Hippocampal formation (tissue), 2 donors: ENCODE measurements at regions not wholly inside any gene's neighbourhood (a gene's known extent, or its start where the extent isn't known, plus 50 kb on each side); places are given as distances from the start of the nearest gene placed in this dataset.

Experiments
- DNase-seq, 2 donors: peaks; one replicate each; lab custom pipeline; 2025; lab: John Stamatoyannopoulos, UW

DNA sequence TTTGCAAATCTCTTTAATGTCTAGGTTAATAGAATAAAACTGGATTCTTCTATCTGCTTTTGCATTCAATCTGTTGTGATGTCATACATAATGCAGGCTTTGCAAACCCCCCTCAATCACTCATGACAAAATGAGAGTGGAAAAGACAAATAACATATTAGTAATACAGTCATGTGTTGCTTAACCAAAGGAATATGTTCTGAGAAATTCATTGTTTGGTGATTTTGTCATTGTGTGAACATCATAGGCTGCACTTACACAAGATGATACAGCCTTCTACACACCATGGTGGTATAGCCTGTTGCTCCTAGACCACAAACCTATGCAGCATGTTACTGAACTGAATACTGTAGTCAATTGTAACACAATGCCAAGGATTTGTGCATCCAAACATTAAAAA lies 87.3 kb upstream of the SEC61G start:
- DNase-seq, result no peak

DNA sequence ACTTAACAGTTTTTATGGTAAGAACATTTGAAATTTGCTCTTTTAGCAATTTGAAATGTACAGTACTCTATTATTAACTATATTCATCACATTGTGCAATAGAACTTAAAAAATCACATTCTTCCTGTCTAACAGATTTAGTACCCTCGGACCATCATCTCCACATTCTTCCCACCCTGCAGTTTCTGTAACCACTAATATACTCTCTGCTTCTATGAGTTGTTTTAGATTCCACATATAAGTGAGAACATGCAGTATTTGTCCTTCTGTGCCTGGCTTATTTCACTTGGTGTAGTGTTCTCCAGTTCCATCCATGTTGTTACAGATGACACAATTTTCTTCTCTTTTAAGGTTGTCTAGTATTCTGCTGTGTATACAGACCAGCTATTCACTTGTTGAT lies 88.9 kb upstream of the SEC61G start:
- DNase-seq, result no peak

DNA sequence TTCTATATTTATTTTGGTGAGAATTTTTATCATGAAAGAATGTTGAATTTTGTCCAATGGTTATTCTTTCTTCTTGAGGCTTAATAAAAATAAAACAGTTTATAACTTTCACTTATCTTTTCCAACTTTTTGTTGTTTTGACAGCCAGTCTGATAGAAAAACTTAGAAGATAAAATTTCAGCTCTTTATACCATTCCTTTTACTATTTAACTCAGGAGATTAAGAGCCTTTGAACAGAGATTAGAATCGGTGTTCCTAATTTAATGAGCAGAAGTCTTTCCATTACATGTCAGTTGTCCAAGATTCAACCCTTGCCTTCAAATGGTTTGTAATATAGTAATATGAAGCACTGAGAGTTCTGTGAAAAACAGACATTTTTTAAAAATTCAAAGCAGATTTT lies 97.8 kb upstream of the SEC61G start:
- no peak for DNase-seq

- no peak for DNase-seq
Observed at GRCh38 chr7:54857294-54857693, 98.3 kb upstream of the SEC61G start.

DNA sequence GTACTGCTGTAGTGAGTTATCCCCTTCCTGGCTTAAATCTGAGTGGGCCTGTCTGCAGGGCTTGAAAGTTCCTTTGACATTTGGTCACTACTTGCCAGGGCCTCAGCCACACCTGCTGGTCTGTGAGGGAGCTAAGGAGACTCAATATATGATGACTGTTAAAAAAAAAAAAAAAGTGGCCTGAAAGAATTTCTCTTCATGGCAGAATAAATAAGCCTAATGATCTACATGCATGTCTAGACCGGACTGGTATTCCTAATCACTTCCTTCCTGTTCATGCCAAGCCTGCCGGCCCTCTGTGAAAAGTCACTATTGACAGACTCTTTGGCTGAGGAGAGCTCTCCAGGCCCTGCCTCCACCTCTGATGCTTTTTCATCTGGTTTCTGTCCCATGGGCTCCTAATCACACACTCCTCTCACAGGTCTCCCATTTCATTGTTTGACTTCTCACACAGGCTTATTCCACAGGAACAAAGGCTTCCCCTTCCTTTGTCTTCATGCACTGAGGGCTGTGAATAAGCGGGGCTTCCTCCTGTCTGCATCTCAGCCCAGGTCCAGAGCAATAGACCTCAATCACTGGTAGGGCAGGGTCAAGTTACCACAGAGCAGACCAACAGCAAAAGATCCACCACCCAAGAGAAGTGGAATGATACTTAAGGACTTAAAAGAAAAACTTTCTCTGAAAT lies 99.1 kb upstream of the SEC61G start:
- DNase-seq, result no peak

DNA sequence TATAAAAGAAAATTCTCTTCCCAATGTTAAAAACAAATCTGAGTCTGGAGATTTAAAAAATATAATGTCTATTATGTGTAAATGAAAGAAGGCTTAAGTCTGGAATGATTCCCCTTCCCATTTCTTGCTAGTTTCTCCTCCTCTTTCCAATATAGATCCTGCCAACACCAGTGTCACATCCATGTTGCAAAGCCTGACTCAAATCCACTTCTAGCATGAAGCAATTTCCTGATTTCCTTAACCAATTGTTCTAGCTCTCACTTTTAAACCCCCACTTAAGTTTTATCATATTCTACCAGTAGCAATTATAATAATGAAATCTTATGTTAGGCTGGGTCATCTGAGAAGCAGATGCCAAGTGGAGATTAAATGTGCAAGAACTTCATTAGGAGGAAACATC lies 100.1 kb upstream of the SEC61G start:
- DNase-seq, result no peak

GRCh38 chr7:54859545-54859944 lies 100.5 kb upstream of the SEC61G start:
- DNase-seq, result no peak

DNA sequence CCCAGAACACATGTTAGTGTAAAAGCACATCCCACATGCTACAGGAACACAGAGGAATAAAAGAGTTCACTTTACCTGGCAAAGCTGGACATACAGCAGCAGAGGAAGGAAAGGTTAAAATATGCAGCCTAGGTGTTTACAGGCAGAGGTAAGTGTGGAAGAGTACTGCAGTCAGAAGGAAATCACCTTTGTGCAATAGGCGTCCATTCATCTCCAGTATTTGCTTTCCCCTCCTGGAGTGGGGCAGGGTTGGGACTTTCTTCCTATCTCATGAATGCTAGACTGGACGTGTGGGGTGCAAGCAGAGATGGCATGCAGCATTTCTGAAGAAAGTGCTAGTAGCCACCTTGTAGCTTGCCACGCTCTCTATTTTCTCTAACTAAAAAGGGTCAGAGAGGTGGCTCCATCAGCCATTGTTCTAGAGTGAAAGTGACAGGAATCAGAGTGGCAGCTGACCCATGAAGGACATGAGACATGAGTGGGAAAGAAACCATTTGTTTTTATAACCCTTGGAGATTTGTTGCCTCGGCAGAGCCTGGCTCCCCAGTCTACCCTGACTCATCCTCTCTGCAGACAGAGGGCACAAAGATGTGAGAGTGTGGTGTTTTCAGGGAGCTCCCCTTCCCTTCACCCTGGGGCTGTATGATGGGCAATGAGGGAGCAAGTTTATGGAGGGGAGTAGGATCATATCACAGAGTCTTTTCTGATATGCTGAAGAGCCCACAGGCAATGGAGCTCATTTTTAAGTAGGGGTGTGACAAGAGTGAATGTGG lies 101.2 kb upstream of the SEC61G start:
- DNase-seq, result no peak

DNA sequence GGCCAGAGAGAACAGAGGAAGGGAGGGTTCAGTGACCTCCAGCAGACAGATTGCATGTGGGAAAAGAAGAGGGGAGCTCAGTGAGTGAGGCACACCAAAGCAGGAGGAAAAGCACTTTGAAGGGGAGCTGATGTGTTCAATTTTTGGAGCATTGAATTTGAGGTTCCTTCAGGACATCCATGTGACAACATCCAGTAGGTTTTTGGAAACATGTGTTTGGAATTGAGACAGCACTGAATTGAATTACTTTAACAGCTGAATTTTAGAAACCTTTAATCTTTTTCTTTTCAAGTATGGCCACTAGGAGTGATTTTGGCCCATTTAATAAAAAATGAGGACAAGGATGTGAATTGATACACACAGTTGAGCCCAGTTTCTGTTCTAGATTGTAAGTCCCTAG lies 101.8 kb upstream of the SEC61G start:
- no peak for DNase-seq

- DNase-seq, result no peak
Observed at GRCh38 chr7:54864663-54865062, 105.7 kb upstream of the SEC61G start.

- no peak for DNase-seq
Observed at GRCh38 chr7:54869523-54869922, 110.5 kb upstream of the SEC61G start.

DNA sequence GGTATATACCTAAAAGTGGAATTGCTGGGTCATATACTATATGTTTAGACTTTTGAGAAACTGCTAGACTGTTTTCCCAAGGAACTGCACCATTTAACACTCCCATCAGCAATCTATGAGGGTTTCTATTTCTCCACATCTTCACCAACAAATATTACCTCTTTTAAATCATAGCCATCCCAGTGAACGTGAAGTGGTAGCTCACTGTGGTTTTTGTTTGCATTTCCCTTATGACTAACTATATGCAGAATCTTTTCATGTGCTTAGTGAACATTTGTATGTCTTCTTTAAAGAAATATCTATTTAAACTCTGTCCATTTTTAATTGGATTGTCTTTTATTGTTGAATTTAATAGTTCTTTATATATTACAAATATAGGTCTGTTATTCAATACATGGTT lies 115.8 kb upstream of the SEC61G start:
- DNase-seq, result no peak

DNA sequence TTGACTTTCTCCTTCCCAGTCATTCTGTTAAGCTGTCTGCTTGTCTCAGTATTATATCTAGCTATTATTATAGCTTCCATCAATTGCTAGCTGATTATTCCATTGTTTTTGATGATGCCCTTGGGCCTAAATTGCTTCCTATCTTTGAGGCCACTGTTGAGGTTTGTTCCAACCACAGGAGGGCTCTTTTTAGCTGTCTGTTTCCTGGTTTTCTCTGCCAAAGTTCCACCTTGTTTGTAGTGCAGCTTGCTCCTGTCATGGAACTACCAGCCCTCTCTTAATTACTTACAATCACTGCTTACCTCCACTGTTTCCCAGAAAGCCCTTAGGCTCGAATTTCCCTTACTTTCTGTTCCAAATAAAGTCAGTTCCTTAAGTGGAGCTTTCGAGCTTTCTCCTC lies 118.7 kb upstream of the SEC61G start:
- no peak for DNase-seq

DNA sequence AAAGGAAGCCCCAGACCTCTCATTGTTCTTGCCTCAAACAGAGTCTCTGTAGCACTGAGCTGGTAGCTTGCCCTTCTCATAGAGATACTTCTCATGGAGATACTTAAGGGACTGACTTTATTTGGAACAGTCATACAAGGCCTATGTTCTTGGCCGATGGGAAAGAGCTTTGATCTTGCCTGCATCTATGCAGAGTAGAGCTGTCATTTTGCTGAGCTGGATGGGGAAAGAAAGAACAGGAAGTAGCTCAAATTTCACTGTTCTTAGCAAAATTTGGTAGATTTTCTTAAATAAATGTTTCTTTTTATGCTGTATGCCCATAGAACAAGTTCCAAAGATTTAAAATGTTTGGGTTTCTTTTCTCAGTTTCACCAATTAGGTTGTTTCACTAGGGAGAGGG lies 119.3 kb upstream of the SEC61G start:
- no peak for DNase-seq

GRCh38 chr7:54879776-54880175 lies 120.8 kb upstream of the SEC61G start:
- DNase-seq, result no peak

DNA sequence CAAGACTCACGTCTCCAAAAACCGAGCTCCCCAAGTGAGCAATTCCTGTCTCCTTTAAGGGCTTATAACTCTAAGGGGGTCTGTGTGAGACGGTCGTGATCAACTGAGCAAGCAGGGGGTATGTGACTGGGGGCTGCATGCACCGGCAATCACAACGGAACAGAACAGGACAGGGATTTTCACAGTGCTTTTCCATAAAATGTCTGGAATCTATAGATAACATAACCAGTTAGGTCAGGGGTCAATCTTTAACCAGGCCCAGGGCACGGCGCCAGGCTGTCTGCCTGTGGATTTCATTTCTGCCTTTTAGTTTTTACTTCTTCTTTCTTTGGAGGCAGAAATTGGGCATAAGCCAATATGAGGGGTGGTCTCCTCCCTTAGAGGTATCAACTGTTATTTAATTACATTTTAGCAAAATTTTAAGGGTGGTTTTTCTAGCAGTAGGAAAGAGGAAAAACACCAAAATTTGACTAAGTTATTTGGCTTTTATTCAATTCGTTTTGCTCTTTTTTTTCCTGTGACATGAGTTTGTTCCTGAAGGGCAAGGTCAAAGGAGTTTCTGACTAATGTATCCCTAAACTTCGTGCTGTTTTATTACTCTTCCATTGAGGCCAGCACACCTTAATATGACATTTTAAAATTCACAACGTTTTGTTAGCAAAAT lies 121.4 kb upstream of the SEC61G start:
- DNase-seq, result no peak

GRCh38 chr7:54881816-54882520 lies 123.0 kb upstream of the SEC61G start:
- DNase-seq, result no peak

DNA sequence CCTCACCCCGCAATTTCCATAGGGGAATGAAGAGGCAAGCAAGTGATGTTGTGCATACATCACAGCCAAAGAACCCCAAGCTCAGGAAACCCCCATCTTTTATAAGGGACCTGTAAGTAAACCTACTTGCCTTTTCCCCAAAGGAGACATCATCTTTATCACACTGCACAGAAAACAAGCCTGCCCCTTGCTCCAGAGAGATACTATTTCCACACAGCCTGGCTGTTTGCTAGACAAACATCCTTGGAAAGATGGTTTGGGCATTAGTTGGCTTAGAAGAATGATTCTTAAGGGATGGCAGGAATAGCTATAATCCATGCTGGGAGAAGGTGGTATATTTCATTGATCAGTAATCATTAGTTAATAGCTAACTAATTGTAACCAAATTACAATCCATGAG lies 123.7 kb upstream of the SEC61G start:
- DNase-seq, result no peak

DNA sequence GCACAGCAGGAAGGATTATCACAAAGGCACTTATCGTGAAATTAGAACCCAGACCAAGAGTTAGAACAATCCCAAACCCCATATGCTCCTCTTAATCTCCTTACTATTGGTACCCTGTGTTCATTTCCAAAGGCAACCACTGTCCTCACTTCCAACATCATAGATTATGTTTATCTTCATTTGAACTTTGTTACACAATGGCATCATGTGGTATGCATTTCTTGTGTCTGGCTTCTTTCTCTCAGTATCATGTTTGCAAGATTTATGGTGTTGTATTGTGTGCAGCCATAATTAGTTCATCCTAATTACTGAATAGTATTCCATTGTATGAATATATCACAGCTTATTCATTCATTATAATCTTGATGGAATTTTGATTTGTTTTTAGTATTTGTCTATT lies 124.6 kb upstream of the SEC61G start:
- DNase-seq, result no peak

DNA sequence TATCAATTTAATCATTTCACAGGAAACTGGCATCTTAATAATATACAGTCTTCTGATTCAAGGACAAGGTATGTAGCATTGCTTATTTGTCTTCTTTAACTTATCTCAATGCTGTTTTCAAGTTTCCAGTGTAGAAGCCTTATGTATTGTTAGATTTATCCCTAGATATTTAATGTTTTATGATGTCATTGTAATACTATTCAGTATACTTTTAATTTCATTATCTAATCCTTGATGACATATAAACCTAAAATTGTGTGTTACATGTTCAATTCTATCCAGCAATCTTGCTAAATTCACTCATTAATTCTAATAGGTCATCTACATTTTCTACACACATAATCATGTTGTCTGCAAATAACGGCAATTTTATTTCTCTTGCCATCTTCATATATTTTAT lies 126.3 kb upstream of the SEC61G start:
- no peak for DNase-seq

- peak; percentile 37 to 38 for DNase-seq
Observed at GRCh38 chr7:54888067-54888733, 129.2 kb upstream of the SEC61G start.

GRCh38 chr7:54888734-54889082 lies 129.7 kb upstream of the SEC61G start:
- DNase-seq, result no peak
